ENCODE measurements at regions not wholly inside any gene's neighbourhood (a gene's known extent, or its start where the extent isn't known, plus 50 kb on each side); places are given as distances from the start of the nearest gene placed in this dataset.

GRCh38 chr5:174383210-174384167, 338.0 kb downstream of the NSG2 start:
- no peak for TF ChIP-seq EZH2 (IDR thresholded peaks at IDR 0.05)
- no peak for TF ChIP-seq POLR2AphosphoS5 (IDR thresholded peaks at IDR 0.05; ENCODE audit: borderline replicate concordance, low read depth, low read length)
- TF ChIP-seq FOXP2 (optimal IDR thresholded peaks at IDR 0.05; ENCODE audit: control extremely low read depth, extremely low read length, insufficient read depth) = no peak
